MM.1S (cell line): ENCODE measurements at regions not wholly inside any gene's neighbourhood (a gene's known extent, or its start where the extent isn't known, plus 50 kb on each side); places are given as distances from the start of the nearest gene placed in this dataset.

Experiments used
- EZH2 ChIP-seq: fragments of 300-600 bp; sonication (generic); optimal IDR thresholded peaks from 2 replicates; pipeline ENCODE3; 2017; ENCODE audit warnings: low read depth, mild to moderate bottlenecking, antibody characterized with exemption, low read length, mixed read lengths
- TF ChIP-seq, protein P1 (sequence below): fragments of 300-600 bp; sonication (generic); IDR thresholded peaks from 2 replicates; pipeline ENCODE4 v1.5.1; 2016; ENCODE audit warnings: antibody characterized with exemption, low read length, mixed read lengths

DNA sequence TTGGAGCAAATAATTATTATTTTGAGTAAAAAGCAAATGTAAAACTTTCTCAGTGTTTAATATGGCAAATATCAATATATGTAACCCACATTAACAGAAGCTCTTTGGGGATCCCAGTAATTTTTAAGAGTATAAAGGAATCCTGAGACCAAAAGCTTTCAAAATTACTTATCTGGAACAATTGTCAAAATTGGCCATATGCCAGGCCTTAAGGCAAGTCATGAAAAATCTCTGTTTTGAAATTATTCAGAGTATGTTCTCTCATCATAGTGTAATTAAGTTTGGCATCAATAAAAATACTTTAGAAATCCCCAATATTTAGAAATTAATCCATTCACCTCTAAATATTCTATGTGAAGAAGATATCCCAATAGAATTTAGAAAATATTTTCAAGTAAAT is 225.3 kb upstream of the ARL4C start:
- TF ChIP-seq, protein P1, sequence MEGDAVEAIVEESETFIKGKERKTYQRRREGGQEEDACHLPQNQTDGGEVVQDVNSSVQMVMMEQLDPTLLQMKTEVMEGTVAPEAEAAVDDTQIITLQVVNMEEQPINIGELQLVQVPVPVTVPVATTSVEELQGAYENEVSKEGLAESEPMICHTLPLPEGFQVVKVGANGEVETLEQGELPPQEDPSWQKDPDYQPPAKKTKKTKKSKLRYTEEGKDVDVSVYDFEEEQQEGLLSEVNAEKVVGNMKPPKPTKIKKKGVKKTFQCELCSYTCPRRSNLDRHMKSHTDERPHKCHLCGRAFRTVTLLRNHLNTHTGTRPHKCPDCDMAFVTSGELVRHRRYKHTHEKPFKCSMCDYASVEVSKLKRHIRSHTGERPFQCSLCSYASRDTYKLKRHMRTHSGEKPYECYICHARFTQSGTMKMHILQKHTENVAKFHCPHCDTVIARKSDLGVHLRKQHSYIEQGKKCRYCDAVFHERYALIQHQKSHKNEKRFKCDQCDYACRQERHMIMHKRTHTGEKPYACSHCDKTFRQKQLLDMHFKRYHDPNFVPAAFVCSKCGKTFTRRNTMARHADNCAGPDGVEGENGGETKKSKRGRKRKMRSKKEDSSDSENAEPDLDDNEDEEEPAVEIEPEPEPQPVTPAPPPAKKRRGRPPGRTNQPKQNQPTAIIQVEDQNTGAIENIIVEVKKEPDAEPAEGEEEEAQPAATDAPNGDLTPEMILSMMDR: no peak
- no peak for TF ChIP-seq EZH2
